ENCODE measurements at regions not wholly inside any gene's neighbourhood (a gene's known extent, or its start where the extent isn't known, plus 50 kb on each side); places are given as distances from the start of the nearest gene placed in this dataset.

GRCh38 chr9:75378036-75378435 is 289.7 kb downstream of the OSTF1 start:
- Histone ChIP-seq H3K9me3 (ENCODE audit: control insufficient read depth, low read depth, low read length) (peaks cover 11% of the 10 kb centered on the region), H2AK5ac (ENCODE audit: insufficient read length, low read length) (no peak overlapping the region), H2BK15ac (ENCODE audit: low read depth, low read length) (no peak overlapping the region), H4K5ac (ENCODE audit: insufficient read length, low read depth, low read length) (no peak overlapping the region), H3K27ac (ENCODE audit: insufficient read length, low read depth, low read length) (no peak overlapping the region), H4K91ac (ENCODE audit: insufficient read length, low read depth, low read length) (no peak overlapping the region), H3K14ac (ENCODE audit: insufficient read depth, low read length) (no peak overlapping the region), H3K56ac (ENCODE audit: insufficient read length, low read depth, low read length) (no peak overlapping the region), H2BK12ac (ENCODE audit: insufficient read length, low read depth, low read length) (no peak overlapping the region), H3T11ph (ENCODE audit: low read length) (no peak overlapping the region), H3K9ac (ENCODE audit: extremely low read depth, insufficient read length, low read length) (no peak overlapping the region), H4K20me1 (ENCODE audit: control insufficient read depth, insufficient read depth, insufficient read length) (no peaks in the 10 kb centered on the region), H3K23me2 (ENCODE audit: insufficient read length, low read depth, low read length, poor library complexity, severe bottlenecking) (no peaks in the 10 kb centered on the region), H3K23ac (ENCODE audit: insufficient read length, low read depth, low read length) (no peak overlapping the region), H3K79me1 (ENCODE audit: insufficient read depth, low read depth, low read length, poor library complexity, severe bottlenecking) (no peaks in the 10 kb centered on the region), H3K4ac (ENCODE audit: low read depth, low read length) (no peak overlapping the region), H3K4me1 (ENCODE audit: insufficient read depth, low read length) (no peaks in the 10 kb centered on the region), H3K18ac (ENCODE audit: insufficient read length, low read depth, low read length) (no peak overlapping the region), H2BK120ac (ENCODE audit: low read depth, low read length, poor library complexity, severe bottlenecking) (no peak overlapping the region), H2AFZ (ENCODE audit: low read length) (no peak overlapping the region), H3K27me3 (ENCODE audit: insufficient read depth, low read length) (no peaks in the 10 kb centered on the region), H2BK5ac (ENCODE audit: insufficient read length, low read length) (no peak overlapping the region), H3K79me2 (ENCODE audit: insufficient read depth, low read length) (no peaks in the 10 kb centered on the region), H4K8ac (replicated peaks; ENCODE audit: insufficient read length, low read depth, low read length) (no peak overlapping the region), H3K4me2 (ENCODE audit: insufficient read depth, insufficient read length, low read length) (no peak overlapping the region), H2BK20ac (ENCODE audit: low read depth, low read length, poor library complexity, severe bottlenecking) (no peak overlapping the region)
- H3K27ac Mint-ChIP-seq: peak overlapping the region in 2 of 3 experiments; percentile 72 to 74; a peak in 1 of 7 replicates
- TF ChIP-seq CTCF (conservative IDR thresholded peaks at IDR 0.05): no peak
- H3K4me1 Mint-ChIP-seq: 0 out of 4 replicates have a peak, but pooled peaks cover 0 to 2% of the 10 kb centered on the region in 2 experiments
- no peaks in the 10 kb centered on the region for H3K27me3 Mint-ChIP-seq (ENCODE audit: low read depth)
- H3K4me3 Mint-ChIP-seq: no peak overlapping the region
- no CpG with 5 or more reads among the region's 9 CpGs for WGBS (ENCODE audit: extremely low coverage, insufficient read length, low lambda C conversion rate)
- DNase-seq: no peak
- peaks cover 9 to 11% (median 10%) of the 10 kb centered on the region in 3 experiments for H3K36me3 Mint-ChIP-seq (ENCODE audit: insufficient read depth in 1 of 3, low read depth in 3 of 3)
- H3K9me3 Mint-ChIP-seq: peaks cover 15 to 16% of the 10 kb centered on the region in 2 experiments

All from H9 (cell line).